Calu3 (cell line): ENCODE measurements at regions not wholly inside any gene's neighbourhood (a gene's known extent, or its start where the extent isn't known, plus 50 kb on each side); places are given as distances from the start of the nearest gene placed in this dataset.

Source experiments
- BruUV-seq: library from RNA; stranded (reverse); fragments of 400-500 nt; replicated peaks from 2 replicates; lab custom pipeline; 2021; lab: Mats Ljungman, UMichigan
- CTCF ChIA-PET: fragments of 300-600 bp; sonication (Branson Sonifier 250); formaldehyde crosslinking; loops from one replicate; lab custom pipeline; 2022; ENCODE audit warnings: antibody characterized with exemption; lab: Charles Lee
- DNase-seq: peaks from one replicate; pipeline ENCODE4 v3.0.0; 2022
- H3K27ac Mint-ChIP-seq: one replicate; pipeline ENCODE4 v1.8.0; 2022; ENCODE audit warnings: mixed read lengths; ENCODE audit not compliant: unreplicated experiment
- H3K27me3 Mint-ChIP-seq: one replicate; pipeline ENCODE4 v1.8.0; 2022; ENCODE audit warnings: mixed read lengths; ENCODE audit not compliant: unreplicated experiment
- H3K36me3 Mint-ChIP-seq: one replicate; pipeline ENCODE4 v1.8.0; 2022; ENCODE audit warnings: mild to moderate bottlenecking, moderate library complexity, mixed read lengths; ENCODE audit not compliant: insufficient read depth, unreplicated experiment
- H3K4me1 Mint-ChIP-seq: one replicate; pipeline ENCODE4 v1.8.0; 2022; ENCODE audit warnings: mild to moderate bottlenecking, low read depth, mixed read lengths; ENCODE audit not compliant: unreplicated experiment
- H3K4me3 Mint-ChIP-seq: one replicate; pipeline ENCODE4 v1.8.0; 2022; ENCODE audit warnings: mild to moderate bottlenecking, low read depth, moderate library complexity, mixed read lengths; ENCODE audit not compliant: unreplicated experiment
- H3K9me3 Mint-ChIP-seq: one replicate; pipeline ENCODE4 v1.8.0; 2022; ENCODE audit warnings: low read depth, mixed read lengths; ENCODE audit not compliant: unreplicated experiment
- CTCF ChIP-seq: fragments of 200-600 bp; IDR thresholded peaks from one replicate; pipeline ENCODE4 v1.8.0; 2022; ENCODE audit warnings: antibody characterized with exemption; ENCODE audit not compliant: unreplicated experiment
- intact Hi-C: fragments of 100-400 bp; cut with micrococcal nuclease; formaldehyde crosslinking; loops from one replicate; pipeline ENCODE4 v1.10.0; 2022; ENCODE audit not compliant: unreplicated experiment

GRCh38 chr2:172285010-172285621 is 142.3 kb upstream of the ITGA6 start:
- CTCF ChIA-PET, result interaction anchor here (1.2 kb wide), 1 partner anchor 10 kb away, joined by 5 read pairs; no protein-coding TSS in a partner anchor
- no peaks in the 10 kb centered on the region for H3K4me1 Mint-ChIP-seq
- no peaks in the 10 kb centered on the region for H3K36me3 Mint-ChIP-seq
- DNase-seq, result no peak
- TF ChIP-seq CTCF, result no peak
- no peak overlapping the region for H3K4me3 Mint-ChIP-seq
- BruUV-seq, result no TSS peak
- intact Hi-C loops, result no loop called here
- H3K27ac Mint-ChIP-seq, result no peak overlapping the region
- H3K9me3 Mint-ChIP-seq, result no peaks in the 10 kb centered on the region
- no peaks in the 10 kb centered on the region for H3K27me3 Mint-ChIP-seq

GRCh38 chr2:172285760-172286159 is 141.6 kb upstream of the ITGA6 start:
- TF ChIP-seq CTCF, result no peak
- CTCF ChIA-PET, result no interaction called here
- Mint-ChIP-seq H3K4me3 (no peak overlapping the region), H3K9me3 (no peaks in the 10 kb centered on the region), H3K27ac (no peak overlapping the region), H3K27me3 (no peaks in the 10 kb centered on the region), H3K36me3 (no peaks in the 10 kb centered on the region), H3K4me1 (no peaks in the 10 kb centered on the region)
- intact Hi-C loops, result no loop called here
- no TSS peak for BruUV-seq
- no peak for DNase-seq

GRCh38 chr2:172287190-172287589 is 140.2 kb upstream of the ITGA6 start:
- no peaks in the 10 kb centered on the region for H3K4me1 Mint-ChIP-seq
- CTCF ChIA-PET, result no interaction called here
- intact Hi-C loops, result no loop called here

DNA sequence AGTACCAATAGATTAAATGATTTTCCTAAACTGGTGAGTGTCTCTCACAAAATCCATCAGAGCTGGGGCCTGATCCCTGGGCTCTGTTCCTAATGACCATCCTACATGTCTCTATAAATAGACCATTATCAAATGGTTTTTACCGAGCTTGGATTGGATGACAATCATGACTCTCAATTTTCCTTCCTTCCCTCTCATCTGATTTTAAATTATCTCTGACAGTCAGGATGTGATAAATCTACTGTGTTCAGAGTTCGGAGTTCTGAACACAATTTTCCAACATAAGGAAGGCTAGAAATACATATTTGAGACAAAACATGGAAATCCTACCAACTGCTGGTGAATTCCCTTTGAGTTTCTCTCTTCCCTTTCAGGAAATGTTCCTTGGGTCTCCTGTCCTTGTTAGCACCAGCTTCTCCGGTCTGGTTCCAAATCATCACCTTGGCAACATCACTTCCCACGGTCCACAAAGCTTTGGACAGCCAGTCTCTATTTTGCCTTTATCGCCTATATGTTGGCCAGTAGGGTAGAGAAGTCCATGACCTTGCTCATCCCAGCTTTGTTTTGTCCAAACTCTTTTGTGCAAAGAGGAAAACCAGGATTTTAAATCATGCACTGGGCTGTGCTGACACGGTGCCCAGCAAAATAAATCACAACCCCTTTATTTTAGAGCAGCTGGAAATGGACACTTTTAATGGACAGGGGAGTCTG is 139.6 kb upstream of the ITGA6 start:
- peaks cover 2% of the 10 kb centered on the region for H3K9me3 Mint-ChIP-seq
- H3K4me1 Mint-ChIP-seq, result no peaks in the 10 kb centered on the region
- H3K27me3 Mint-ChIP-seq, result no peaks in the 10 kb centered on the region
- no TSS peak for BruUV-seq
- H3K36me3 Mint-ChIP-seq, result no peaks in the 10 kb centered on the region
- no peak for TF ChIP-seq CTCF
- H3K4me3 Mint-ChIP-seq, result no peak overlapping the region
- intact Hi-C loops, result no loop called here
- no peak for DNase-seq
- CTCF ChIA-PET, result interaction anchor here (1.0 kb wide), 1 partner anchor 174 kb away, joined by 3 read pairs; no protein-coding TSS in a partner anchor
- H3K27ac Mint-ChIP-seq, result no peak overlapping the region

More at GRCh38 chr2:172287190-172287589, 140.2 kb upstream of the ITGA6 start:
- H3K4me3 Mint-ChIP-seq, result no peak overlapping the region
- peaks cover 2% of the 10 kb centered on the region for H3K9me3 Mint-ChIP-seq
- no peak overlapping the region for H3K27ac Mint-ChIP-seq
- H3K36me3 Mint-ChIP-seq, result no peaks in the 10 kb centered on the region
- H3K27me3 Mint-ChIP-seq, result no peaks in the 10 kb centered on the region
- BruUV-seq, result no TSS peak
- no peak for TF ChIP-seq CTCF
- DNase-seq, result no peak
